Ovary (tissue), 3 donors: ENCODE measurements at regions not wholly inside any gene's neighbourhood (a gene's known extent, or its start where the extent isn't known, plus 50 kb on each side); places are given as distances from the start of the nearest gene placed in this dataset.

Experiments
- CTCF ChIP-seq, 3 donors: fragments of 450-650 bp in 2 of 3; fragments of 200-600 bp in 1 of 3; IDR thresholded peaks; one replicate each; pipeline versions ENCODE4 v1.5.1 to v1.8.0; 2016 to 2022; ENCODE audit warnings: antibody characterized with exemption in 3 of 3, mild to moderate bottlenecking in 1 of 3
- EP300 ChIP-seq: sonication (generic); formaldehyde crosslinking; IDR thresholded peaks from one replicate; pipeline ENCODE4 v1.6.1; 2017; ENCODE audit warnings: antibody characterized with exemption
- POLR2A ChIP-seq: fragments of 450-650 bp; IDR thresholded peaks from one replicate; pipeline ENCODE4 v1.6.1; 2017; ENCODE audit warnings: antibody characterized with exemption, mild to moderate bottlenecking, moderate library complexity
- donor health status: DM: no; HTN: no; CAD: no.

- no peak for TF ChIP-seq CTCF (IDR thresholded peaks at IDR 0.05)
- no peak for TF ChIP-seq EP300
- no peak for TF ChIP-seq POLR2A
These were observed 462.0 kb downstream of the RPS6KC1 start for GRCh38 chr1:213513006-213513405.
